Skeletal muscle cell (primary cell): ENCODE measurements at regions not wholly inside any gene's neighbourhood (a gene's known extent, or its start where the extent isn't known, plus 50 kb on each side); places are given as distances from the start of the nearest gene placed in this dataset.
"Not testable (repeated sequence)": the region's sequence is repeated elsewhere in the genome, so short reads cannot be mapped to it uniquely, and the experiment has no call there.

ENCODE experiments used
- DNase-seq: peaks from one replicate; pipeline ENCODE4 v3.0.0-alpha.2; 2010; ENCODE audit warnings: low read depth
- H3K4me3 ChIP-seq: 2 replicates; pipeline ENCODE4 v1.5.1; 2011; ENCODE audit warnings: low read depth, mild to moderate bottlenecking, control low read depth, low read length, moderate library complexity

GRCh38 chr10:52952391-52953055 lies 179.9 kb upstream of the MBL2 start:
- DNase-seq, result no peak
- no peak overlapping the region for H3K4me3 ChIP-seq

GRCh38 chr10:52951824-52952223 lies 179.2 kb upstream of the MBL2 start:
- no peak for DNase-seq
- H3K4me3 ChIP-seq, result no peak overlapping the region

- no peak overlapping the region for H3K4me3 ChIP-seq
- DNase-seq, result no peak
These were observed 178.0 kb upstream of the MBL2 start for GRCh38 chr10:52950578-52950977.

GRCh38 chr10:52949899-52950298 lies 177.3 kb upstream of the MBL2 start:
- no peak overlapping the region for H3K4me3 ChIP-seq
- no peak for DNase-seq

DNA sequence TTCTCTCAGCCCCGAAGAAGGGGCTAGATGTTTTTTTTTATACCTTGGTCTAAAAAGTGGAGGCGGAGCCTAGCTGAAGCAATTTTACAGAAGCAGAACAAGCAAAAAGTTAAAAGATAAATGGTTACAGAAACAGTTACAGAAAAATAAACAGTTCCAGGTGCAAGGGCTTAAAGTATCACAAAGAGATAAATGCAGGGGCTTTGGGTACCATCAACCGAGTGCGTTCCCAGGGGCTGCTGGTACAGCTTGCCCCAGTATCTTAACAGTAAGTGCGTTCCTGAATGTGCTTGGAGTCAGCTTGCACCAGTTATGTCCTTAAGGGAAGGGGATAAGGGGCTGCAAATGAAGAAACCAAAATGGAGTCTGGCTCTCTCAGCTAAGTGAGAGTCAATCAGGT lies 173.9 kb upstream of the MBL2 start:
- no peak for DNase-seq
- no peak overlapping the region for H3K4me3 ChIP-seq

GRCh38 chr10:52945521-52945920 lies 172.9 kb upstream of the MBL2 start:
- not testable (repeated sequence) for DNase-seq, H3K4me3 ChIP-seq

GRCh38 chr10:52940921-52941320 lies 168.3 kb upstream of the MBL2 start:
- no peak for DNase-seq
- no peak overlapping the region for H3K4me3 ChIP-seq

- H3K4me3 ChIP-seq, result no peak overlapping the region
- DNase-seq, result no peak
These were observed 167.3 kb upstream of the MBL2 start for GRCh38 chr10:52939894-52940293.

DNA sequence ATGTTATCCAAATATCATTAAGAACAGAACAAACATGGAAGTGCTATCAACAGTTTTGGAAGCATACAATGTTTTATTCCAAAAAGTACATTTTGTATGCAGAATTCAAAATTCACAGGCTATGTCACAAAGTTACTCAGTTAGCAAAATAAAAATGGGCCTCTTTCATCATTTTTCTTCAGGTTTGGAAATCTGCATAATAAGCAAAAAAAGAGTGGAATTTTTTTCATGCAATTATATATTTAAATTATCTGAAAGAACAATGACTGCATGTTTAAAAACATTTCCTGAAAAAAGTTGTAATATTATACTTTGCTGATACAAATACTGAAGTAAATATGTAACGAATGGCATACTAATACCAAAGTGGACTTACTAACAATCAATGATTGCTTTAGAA lies 161.2 kb upstream of the MBL2 start:
- no peak for DNase-seq

DNA sequence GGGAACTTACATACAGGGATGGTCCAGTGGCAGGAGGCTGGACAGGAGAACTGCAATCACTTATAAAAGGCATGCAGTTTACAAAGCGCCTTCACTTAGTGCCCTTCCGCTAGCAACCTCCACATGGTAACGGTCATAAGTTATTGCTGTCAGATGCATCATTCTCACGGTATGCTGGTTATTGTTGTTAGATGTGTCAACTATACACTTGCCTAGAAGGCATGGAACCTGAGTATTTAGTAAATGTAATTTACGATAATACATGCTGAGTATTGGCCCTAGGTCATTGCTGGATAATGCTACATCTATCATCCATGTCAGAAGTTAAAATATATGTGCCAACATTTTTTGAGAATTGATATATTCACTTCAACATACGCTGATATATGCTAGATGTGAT lies 155.1 kb upstream of the MBL2 start:
- DNase-seq, result no peak

More for the DNA sequence above, 161.2 kb upstream of the MBL2 start:
- no peak overlapping the region for H3K4me3 ChIP-seq

GRCh38 chr10:52923520-52923919 lies 150.9 kb upstream of the MBL2 start:
- H3K4me3 ChIP-seq, result no peak overlapping the region
- DNase-seq, result no peak

More for the DNA sequence above, 155.1 kb upstream of the MBL2 start:
- H3K4me3 ChIP-seq, result no peak overlapping the region

GRCh38 chr10:52918714-52919305 lies 146.2 kb upstream of the MBL2 start:
- H3K4me3 ChIP-seq, result no peak overlapping the region
- DNase-seq, result no peak

DNA sequence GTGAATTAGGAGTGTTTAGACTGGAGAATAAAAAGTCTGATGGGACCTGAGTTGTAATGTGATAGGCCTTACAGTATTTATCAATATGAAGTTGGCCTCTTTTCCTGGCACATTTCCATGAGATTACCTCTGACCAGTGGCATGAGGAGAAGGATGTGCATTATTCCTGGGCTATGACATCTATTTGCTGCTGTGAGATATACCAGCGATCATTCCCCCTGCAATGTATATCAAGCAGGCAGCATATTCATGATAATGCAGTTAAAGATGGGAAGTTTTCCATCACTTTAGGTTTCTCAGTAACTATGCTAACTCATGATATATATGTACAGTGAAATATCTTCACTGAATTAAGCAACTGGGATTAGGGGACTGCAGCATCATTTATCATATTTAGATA lies 142.8 kb upstream of the MBL2 start:
- no peak overlapping the region for H3K4me3 ChIP-seq
- no peak for DNase-seq

GRCh38 chr10:52911163-52911562 lies 138.6 kb upstream of the MBL2 start:
- H3K4me3 ChIP-seq, result no peak overlapping the region
- DNase-seq, result no peak

DNA sequence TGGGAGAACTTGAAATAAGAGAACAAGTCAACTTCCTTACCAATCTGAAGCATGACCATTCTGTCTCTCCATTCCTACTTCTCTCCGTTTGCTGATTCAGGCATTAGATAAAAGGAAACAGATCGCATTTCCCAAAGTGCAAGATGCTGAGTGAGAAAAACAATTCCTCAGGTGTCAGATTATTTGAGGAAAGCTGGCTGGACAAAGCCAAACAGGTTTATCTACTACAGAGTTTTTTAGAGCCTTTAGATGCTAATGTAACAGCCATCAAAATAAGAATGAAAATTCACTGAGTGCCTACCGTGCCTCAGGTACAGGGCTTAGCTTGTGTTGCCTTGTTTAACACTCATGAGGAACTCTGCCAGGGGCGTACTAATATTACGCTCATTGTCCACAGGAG lies 135.9 kb upstream of the MBL2 start:
- no peak overlapping the region for H3K4me3 ChIP-seq
- DNase-seq, result no peak

DNA sequence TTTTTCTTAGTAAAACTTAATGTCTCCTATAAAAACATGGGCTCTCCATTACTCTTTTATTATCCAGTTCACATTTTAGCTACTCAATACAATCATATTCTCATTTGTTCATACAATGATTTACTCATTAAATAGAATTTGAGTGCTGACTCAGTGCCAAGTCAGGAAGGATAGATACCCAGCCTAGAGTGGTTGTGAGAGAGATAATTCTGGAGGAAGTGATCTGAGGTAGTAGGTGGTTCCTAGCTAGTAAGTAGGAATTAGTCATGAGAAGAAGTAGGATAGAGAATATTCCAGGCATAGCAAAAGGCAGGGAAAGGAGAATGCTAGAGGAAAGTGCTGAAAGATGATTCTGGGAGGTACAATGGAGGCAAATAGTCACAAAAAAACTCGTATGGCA lies 133.5 kb upstream of the MBL2 start:
- H3K4me3 ChIP-seq, result no peak overlapping the region
- no peak for DNase-seq

- DNase-seq, result no peak
- H3K4me3 ChIP-seq, result no peak overlapping the region
These were observed 130.9 kb upstream of the MBL2 start for GRCh38 chr10:52903397-52903938.

DNA sequence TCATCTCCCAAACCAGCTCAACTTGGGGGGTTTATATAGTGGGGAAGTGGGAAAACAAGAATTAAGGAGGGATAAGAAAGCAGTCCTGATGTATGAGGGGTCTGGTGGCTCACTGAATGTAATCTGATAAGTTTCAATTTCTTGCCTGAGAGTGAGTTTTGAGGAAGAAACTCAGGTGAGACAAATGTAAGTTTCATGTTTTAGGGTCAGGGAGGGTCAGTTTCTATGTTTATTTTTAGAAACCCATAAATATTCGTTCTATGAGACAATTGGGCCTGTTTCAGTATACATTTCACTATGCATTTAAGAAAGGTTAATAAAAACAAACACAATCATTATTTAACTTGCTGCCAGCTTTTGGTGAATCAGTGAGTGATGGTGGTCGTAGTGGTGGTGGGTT lies 128.0 kb upstream of the MBL2 start:
- H3K4me3 ChIP-seq, result no peak overlapping the region
- DNase-seq, result no peak

- DNase-seq, result no peak
- no peak overlapping the region for H3K4me3 ChIP-seq
These were observed 124.6 kb upstream of the MBL2 start for GRCh38 chr10:52897162-52897561.

GRCh38 chr10:52895059-52895458 lies 122.5 kb upstream of the MBL2 start:
- no peak for DNase-seq
- H3K4me3 ChIP-seq, result no peak overlapping the region

- H3K4me3 ChIP-seq, result no peak overlapping the region
- no peak for DNase-seq
These were observed 117.7 kb upstream of the MBL2 start for GRCh38 chr10:52890281-52890680.
